ENCODE measurements at regions not wholly inside any gene's neighbourhood (a gene's known extent, or its start where the extent isn't known, plus 50 kb on each side); places are given as distances from the start of the nearest gene placed in this dataset.
"Not testable (repeated sequence)": the region's sequence is repeated elsewhere in the genome, so short reads cannot be mapped to it uniquely, and the experiment has no call there.

- H4K5ac ChIP-seq (ENCODE audit: insufficient read length, low read depth, low read length); H3K4me3 ChIP-seq (ENCODE audit: extremely low read depth in 1 of 4, insufficient read depth in 2 of 4, low read depth in 3 of 4, low read length in 4 of 4); H3K56ac ChIP-seq (replicated peaks; ENCODE audit: insufficient read length, low read depth, low read length); H3K79me2 ChIP-seq (ENCODE audit: control insufficient read depth in 1 of 2, insufficient read depth in 2 of 2, low read length in 2 of 2); H3K23ac ChIP-seq (ENCODE audit: insufficient read length); H2BK12ac ChIP-seq (ENCODE audit: low read depth, low read length); H3K23me2 ChIP-seq (ENCODE audit: low read depth, low read length); H3K4me1 ChIP-seq (replicated peaks in 1 of 4; ENCODE audit: control insufficient read depth in 3 of 4, insufficient read depth in 4 of 4, low read length in 3 of 4); H3K79me1 ChIP-seq (ENCODE audit: low read depth, low read length); H2BK120ac ChIP-seq (replicated peaks; ENCODE audit: low read depth, low read length); H3K36me3 ChIP-seq (ENCODE audit: control insufficient read depth in 2 of 4, insufficient read depth in 4 of 4, low read length in 3 of 4); H2BK5ac ChIP-seq (ENCODE audit: low read depth, low read length); H3K4me2 ChIP-seq (ENCODE audit: insufficient read depth in 1 of 2, low read depth in 2 of 2, low read length in 2 of 2); FAIRE-seq; H4K8ac ChIP-seq (ENCODE audit: extremely low read depth, insufficient read depth, low read length); H2BK15ac ChIP-seq (ENCODE audit: low read length); H2AFZ ChIP-seq (ENCODE audit: low read length); H3K18ac ChIP-seq (ENCODE audit: extremely low read depth, low read length); H4K20me1 ChIP-seq (replicated peaks in 1 of 2; ENCODE audit: control insufficient read depth in 1 of 2, insufficient read depth in 2 of 2, low read length in 2 of 2); H2AK5ac ChIP-seq (ENCODE audit: low read depth, low read length); H3K14ac ChIP-seq (ENCODE audit: insufficient read length); H4K91ac ChIP-seq (replicated peaks; ENCODE audit: insufficient read length, low read length); H3K27me3 ChIP-seq (replicated peaks in 1 of 4; ENCODE audit: control insufficient read depth in 3 of 4, extremely low read depth in 1 of 4, insufficient read depth in 3 of 4, low read length in 3 of 4); H3K4ac ChIP-seq (replicated peaks; ENCODE audit: insufficient read length, low read depth, low read length); DNase-seq (ENCODE audit: low read depth in 1 of 2, low spot score in 2 of 2); POLR2A ChIA-PET (ENCODE audit: partially characterized antibody); H3K27ac ChIP-seq (ENCODE audit: low read depth, low read length); H3K9ac ChIP-seq (replicated peaks in 1 of 4; ENCODE audit: extremely low read depth in 1 of 4, low read depth in 3 of 4, low read length in 3 of 4); H2BK20ac ChIP-seq (ENCODE audit: low read length): not testable (repeated sequence)
- H3K9me3 ChIP-seq (ENCODE audit: insufficient read depth in 2 of 2, low read depth in 1 of 2, low read length in 1 of 2) = peaks cover 28 to 34% of the 10 kb centered on the region in 2 experiments
- CTCF ChIA-PET (ENCODE audit: partially characterized antibody) = interaction anchor here (1.3 kb wide), 1 partner anchor 46 kb away, joined by 3 read pairs; no protein-coding TSS in a partner anchor
- WGBS, 2 experiments (ENCODE audit: extremely low coverage in 1 of 2, insufficient coverage in 1 of 2, insufficient read length in 1 of 2, insufficient replicate concordance in 2 of 2, low coverage in 1 of 2, low lambda C conversion rate in 2 of 2, missing lambda C conversion rate in 1 of 2) = 69% methylated on average over 4 of the region's 4 CpGs; no CpG with 5 or more reads in 1 of the 2 experiments
Measured at GRCh38 chr16:31655674-31656073, 128.0 kb downstream of the AHSP start.
